GM06990 (cell line): ENCODE measurements at regions not wholly inside any gene's neighbourhood (a gene's known extent, or its start where the extent isn't known, plus 50 kb on each side); places are given as distances from the start of the nearest gene placed in this dataset.

Experiments used
- DNase-seq: peaks from one replicate; pipeline ENCODE4 v3.0.0-alpha.2; 2011; ENCODE audit not compliant: insufficient read length; ENCODE audit errors: extremely low read depth
- H3K27me3 ChIP-seq: replicated peaks from 2 replicates; pipeline ENCODE4 v1.6.0; 2011; ENCODE audit warnings: low read length; ENCODE audit not compliant: control insufficient read depth, insufficient read depth
- H3K36me3 ChIP-seq: 2 replicates; pipeline ENCODE4 v1.5.1; 2011; ENCODE audit warnings: low read length; ENCODE audit not compliant: control insufficient read depth, insufficient read depth
- H3K4me3 ChIP-seq: replicated peaks from 2 replicates; pipeline ENCODE4 v1.5.1; 2011; ENCODE audit warnings: low read depth, mild to moderate bottlenecking, control low read depth, low read length
- CTCF ChIP-seq: IDR thresholded peaks from 2 replicates; pipeline ENCODE4 v1.5.1; 2011; ENCODE audit warnings: low read length, control low read depth, mild to moderate bottlenecking, inconsistent platforms; ENCODE audit not compliant: insufficient read depth, poor library complexity, severe bottlenecking

DNA sequence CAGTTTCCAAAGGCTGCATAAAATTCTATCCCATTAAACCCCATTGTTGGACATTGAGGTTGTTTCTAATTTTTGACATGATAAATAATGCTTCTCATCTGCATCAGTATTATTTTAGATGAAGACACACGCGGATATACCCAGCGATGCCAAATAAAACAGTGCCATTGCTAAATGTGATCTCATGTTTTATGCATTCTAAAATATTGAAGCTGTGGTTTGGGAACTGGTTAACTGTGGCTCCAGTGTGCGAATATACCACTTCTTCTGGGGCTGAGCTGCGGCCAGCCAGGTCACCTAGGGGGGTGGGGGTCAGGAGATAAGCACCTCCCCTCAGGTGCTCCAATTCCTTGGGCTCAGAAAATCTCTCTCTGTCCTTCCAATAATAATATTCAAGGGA, 230.0 kb downstream of the ADAMTS9 start:
- TF ChIP-seq CTCF, result no peak
- Histone ChIP-seq H3K4me3 (no peak overlapping the region), H3K36me3 (no peaks in the 10 kb centered on the region), H3K27me3 (no peaks in the 10 kb centered on the region)
- DNase-seq, result no peak

GRCh38 chr3:64456674-64457073, 231.1 kb downstream of the ADAMTS9 start:
- Histone ChIP-seq H3K36me3 (no peaks in the 10 kb centered on the region), H3K27me3 (no peaks in the 10 kb centered on the region), H3K4me3 (no peak overlapping the region)
- TF ChIP-seq CTCF, result no peak
- no peak for DNase-seq

DNA sequence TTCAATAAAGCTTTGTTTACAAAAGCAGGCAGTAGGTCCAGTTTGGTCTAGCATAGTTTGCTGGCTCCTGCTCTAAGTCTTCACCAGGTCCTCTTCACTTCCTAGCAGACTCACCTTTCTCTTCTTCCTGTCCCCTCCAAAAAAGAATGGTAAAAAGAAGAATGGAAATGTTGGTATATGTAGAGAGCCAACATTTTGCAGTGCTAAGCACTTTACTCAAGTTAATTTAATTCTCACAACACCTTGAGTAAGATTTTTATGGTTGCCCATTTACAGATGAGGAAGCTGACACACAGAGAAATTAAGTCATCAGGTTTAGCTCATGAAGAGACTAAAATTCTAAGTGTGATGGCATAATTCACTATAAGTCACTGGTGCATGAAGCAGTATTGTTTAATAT, 230.1 kb upstream of the PRICKLE2 start:
- no peak for DNase-seq
- H3K27me3 ChIP-seq, result no peaks in the 10 kb centered on the region
- no peak for TF ChIP-seq CTCF
- H3K36me3 ChIP-seq, result no peaks in the 10 kb centered on the region
- no peak overlapping the region for H3K4me3 ChIP-seq

- no peaks in the 10 kb centered on the region for H3K27me3 ChIP-seq
- DNase-seq, result no peak
- no peak for TF ChIP-seq CTCF
- H3K4me3 ChIP-seq, result no peak overlapping the region
- no peaks in the 10 kb centered on the region for H3K36me3 ChIP-seq
Observed at GRCh38 chr3:64454768-64455167, 229.5 kb upstream of the PRICKLE2 start.

DNA sequence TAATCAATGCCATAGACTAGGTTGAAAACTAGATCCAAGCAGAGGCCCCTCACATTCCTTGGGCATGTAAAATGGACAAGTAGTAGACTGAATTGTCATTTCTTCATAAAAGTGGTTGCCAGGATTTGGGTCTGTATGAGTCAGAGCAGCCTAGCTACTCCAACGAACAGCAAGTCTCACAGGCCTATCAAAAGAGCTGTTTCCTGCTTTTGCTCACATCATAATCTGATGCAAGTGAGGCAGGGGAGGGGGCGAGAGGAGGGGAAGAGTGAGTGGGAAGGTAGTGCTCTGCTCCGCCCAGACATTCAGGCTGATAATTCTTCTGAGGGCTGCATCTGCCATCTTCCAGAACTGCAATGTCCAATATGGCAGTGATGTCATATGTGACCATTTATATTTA, 228.9 kb upstream of the PRICKLE2 start:
- Histone ChIP-seq H3K4me3 (no peak overlapping the region), H3K36me3 (no peaks in the 10 kb centered on the region), H3K27me3 (no peaks in the 10 kb centered on the region)
- DNase-seq, result no peak
- TF ChIP-seq CTCF, result no peak

DNA sequence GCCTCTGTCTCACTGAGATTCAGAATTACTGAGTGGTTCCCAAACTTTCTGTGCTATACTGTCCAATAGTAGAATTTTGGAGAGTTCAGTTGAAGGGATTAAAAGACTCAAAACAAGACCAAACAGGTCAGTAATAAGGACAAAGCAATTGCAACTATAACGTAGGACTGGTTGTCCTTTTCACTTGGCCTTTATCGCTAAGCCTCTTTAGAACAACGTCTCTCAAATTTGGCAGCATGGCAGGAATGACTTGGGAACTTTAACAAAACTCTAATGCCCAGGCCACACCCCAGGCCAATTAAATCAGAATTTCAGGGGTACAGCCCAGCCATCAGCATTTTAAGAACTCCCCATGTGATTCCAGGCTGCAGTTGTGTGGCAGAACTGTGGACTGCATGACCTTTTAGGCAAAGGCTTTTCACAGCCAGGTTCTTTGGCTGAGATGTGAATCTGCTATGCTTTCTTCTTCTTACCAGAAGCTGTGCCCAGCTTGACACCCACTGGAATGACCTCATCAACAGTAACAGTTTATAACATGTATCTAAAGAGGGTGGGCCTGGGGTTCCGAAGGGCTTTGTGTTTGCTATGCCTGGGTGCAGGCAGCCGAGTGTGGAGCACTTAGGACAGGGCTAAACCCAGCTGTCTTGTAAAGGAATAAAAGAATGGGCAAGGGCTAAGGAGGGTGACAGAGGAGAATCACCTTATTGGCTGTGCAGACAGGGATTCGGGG, 226.2 kb upstream of the PRICKLE2 start:
- H3K4me3 ChIP-seq, result no peak overlapping the region
- no peaks in the 10 kb centered on the region for H3K36me3 ChIP-seq
- no peak for TF ChIP-seq CTCF
- no peaks in the 10 kb centered on the region for H3K27me3 ChIP-seq
- DNase-seq, result no peak
